HepG2 (cell line): ENCODE measurements at regions not wholly inside any gene's neighbourhood (a gene's known extent, or its start where the extent isn't known, plus 50 kb on each side); places are given as distances from the start of the nearest gene placed in this dataset.

Source experiments
- ATAC-seq: fragments of 200-7000 bp; cut with Tn5 transposase; 3 replicates; pipeline ENCODE4 v1.9.1; 2020; ENCODE audit warnings: mild to moderate bottlenecking, moderate library complexity
- BruUV-seq: library from RNA; stranded (reverse); fragments of 400-500 nt; replicated peaks from 2 replicates; lab custom pipeline; 2021; lab: Mats Ljungman, UMichigan
- CTCF ChIA-PET: fragments of 300-600 bp; formaldehyde crosslinking; extraction: SDS; loops from one replicate; lab custom pipeline; 2021; ENCODE audit warnings: low total read pairs, inconsistent platforms, low intra/inter-chr PET ratio; lab: Yijun Ruan, JAX
- POLR2A ChIA-PET: fragments of 350-600 bp; sonication (Branson Sonifier 250); formaldehyde crosslinking; loops from one replicate; lab custom pipeline; 2020; ENCODE audit warnings: antibody characterized with exemption, inconsistent platforms; lab: Yijun Ruan, JAX
- DNase-seq: peaks from one replicate; pipeline ENCODE4 v3.0.0-alpha.2; 2015; ENCODE audit warnings: low spot score
- FAIRE-seq: peaks from 3 replicates; lab custom pipeline; 2011; peaks lifted over from hg19 to GRCh38; lab: Jason Lieb, UNC
- H2AFZ ChIP-seq: one replicate; pipeline ENCODE4 v1.6.1; 2011; ENCODE audit warnings: low read length, inconsistent platforms
- H3K27ac ChIP-seq: fragments of 300-600 bp; 3 replicates; pipeline ENCODE4 v1.8.0; 2011; ENCODE audit warnings: mixed run types, mild to moderate bottlenecking, mixed read lengths, low read length, inconsistent platforms; ENCODE audit not compliant: insufficient read depth; ENCODE audit errors: extremely low read length
- H3K27me3 ChIP-seq, 2 experiments: fragments of 200-600 bp in 1 of 2; 2 replicates in 1 of 2; 3 replicates in 1 of 2; pipeline versions ENCODE4 v1.6.0 to v1.8.0; 2011; ENCODE audit warnings: low read length in 2 of 2, mild to moderate bottlenecking in 2 of 2, moderate library complexity in 2 of 2, inconsistent platforms in 1 of 2; ENCODE audit not compliant: insufficient read depth in 2 of 2, control insufficient read depth in 1 of 2
- H3K36me3 ChIP-seq, 2 experiments: fragments of 200-600 bp in 1 of 2; replicated peaks in 1 of 2; 2 replicates in 1 of 2; 3 replicates in 1 of 2; pipeline versions ENCODE4 v1.5.1 to v1.8.0; 2011; ENCODE audit warnings: low read length in 2 of 2, inconsistent platforms in 1 of 2; ENCODE audit not compliant: insufficient read depth in 2 of 2, control insufficient read depth in 1 of 2
- H3K4me1 ChIP-seq: 2 replicates; pipeline ENCODE4 v1.5.1; 2012; ENCODE audit warnings: low read length, inconsistent platforms; ENCODE audit not compliant: insufficient read depth
- H3K4me2 ChIP-seq: 2 replicates; pipeline ENCODE4 v1.6.0; 2011; ENCODE audit warnings: low read depth, low read length, inconsistent platforms
- H3K4me3 ChIP-seq, 3 experiments: fragments of 200-600 bp in 1 of 3; sonication (generic), shearing (Covaris generic) in 1 of 3; replicated peaks in 1 of 3; 2 replicates each; pipeline ENCODE4 v1.5.1; 2011 to 2016; ENCODE audit warnings: low read length in 3 of 3, inconsistent platforms in 2 of 3, low read depth in 2 of 3, mild to moderate bottlenecking in 2 of 3, control low read depth in 1 of 3, mixed read lengths in 1 of 3; ENCODE audit not compliant: insufficient read depth in 1 of 3
- H3K79me2 ChIP-seq: one replicate; pipeline ENCODE4 v1.6.1; 2011; ENCODE audit warnings: low read length, inconsistent platforms; ENCODE audit not compliant: insufficient read depth
- H3K9ac ChIP-seq: 2 replicates; pipeline ENCODE4 v1.6.0; 2011; ENCODE audit warnings: mild to moderate bottlenecking, low read depth, low read length, inconsistent platforms; ENCODE audit not compliant: insufficient read depth
- H3K9me3 ChIP-seq: 2 replicates; pipeline ENCODE4 v1.5.1; 2012; ENCODE audit warnings: mild to moderate bottlenecking, low read length
- H4K20me1 ChIP-seq: 2 replicates; pipeline ENCODE4 v1.6.0; 2011; ENCODE audit warnings: inconsistent platforms, mild to moderate bottlenecking, low read length, moderate library complexity; ENCODE audit not compliant: insufficient read depth
- DPF2 ChIP-seq: sonication (generic); formaldehyde crosslinking; IDR thresholded peaks from 2 replicates; pipeline ENCODE4 v1.4.0; 2020; ENCODE audit warnings: mild to moderate bottlenecking, low read depth, missing genetic modification reagents, borderline replicate concordance
- ETV6 ChIP-seq: sonication (generic); formaldehyde crosslinking; conservative IDR thresholded peaks from 2 replicates; pipeline ENCODE4 v1.4.0; 2020; ENCODE audit warnings: missing genetic modification reagents
- PAWR ChIP-seq: sonication (generic); formaldehyde crosslinking; IDR thresholded peaks from 2 replicates; pipeline ENCODE4 v1.4.0; 2020; ENCODE audit warnings: missing genetic modification reagents, mild to moderate bottlenecking, borderline replicate concordance
- RELA ChIP-seq: sonication (generic); formaldehyde crosslinking; IDR thresholded peaks from 2 replicates; pipeline ENCODE4 v1.4.0; 2020; ENCODE audit warnings: missing genetic modification reagents
- ZNF3 ChIP-seq: IDR thresholded peaks from 2 replicates; pipeline ENCODE4 v1.7.0; 2017; ENCODE audit warnings: inconsistent platforms
- WGBS: methylation state at CpG from one replicate; pipeline ENCODE4 v1.1.6; 2017; ENCODE audit warnings: low lambda C conversion rate; 5-methylcytosine and 5-hydroxymethylcytosine counted together
- in situ Hi-C: cut with HindIII; loops from 2 replicates; pipeline ENCODE4 v1.10.0; 2017; ENCODE audit warnings: low pct_unique_long_range_greater_than_20kb; ENCODE audit not compliant: extremely low pct_ligation_motif_present
- intact Hi-C: fragments of 100-400 bp; cut with micrococcal nuclease; formaldehyde crosslinking; loops from one replicate; pipeline ENCODE4 v1.10.0; 2022; ENCODE audit not compliant: unreplicated experiment
- TF ChIP-seq, protein P1 (sequence below): sonication (generic); formaldehyde crosslinking; IDR thresholded peaks from 2 replicates; pipeline ENCODE4 v1.4.0; 2020; ENCODE audit warnings: missing genetic modification reagents, borderline replicate concordance
- TF ChIP-seq, protein P2 (sequence below): sonication (generic); formaldehyde crosslinking; IDR thresholded peaks from 2 replicates; pipeline ENCODE4 v1.4.0; 2020; ENCODE audit warnings: missing genetic modification reagents
- TF ChIP-seq, protein P3 (sequence below): sonication (generic); formaldehyde crosslinking; IDR thresholded peaks from 2 replicates; pipeline ENCODE4 v1.4.0; 2020; ENCODE audit warnings: low read depth, mild to moderate bottlenecking, missing genetic modification reagents
- TF ChIP-seq, protein P4 (sequence below): sonication (generic); formaldehyde crosslinking; IDR thresholded peaks from 2 replicates; pipeline ENCODE4 v1.5.0; 2020; ENCODE audit warnings: mild to moderate bottlenecking, missing genetic modification reagents, borderline replicate concordance
- TF ChIP-seq, protein P5 (sequence below): IDR thresholded peaks from 2 replicates; pipeline ENCODE4 v1.6.1; 2016

DNA sequence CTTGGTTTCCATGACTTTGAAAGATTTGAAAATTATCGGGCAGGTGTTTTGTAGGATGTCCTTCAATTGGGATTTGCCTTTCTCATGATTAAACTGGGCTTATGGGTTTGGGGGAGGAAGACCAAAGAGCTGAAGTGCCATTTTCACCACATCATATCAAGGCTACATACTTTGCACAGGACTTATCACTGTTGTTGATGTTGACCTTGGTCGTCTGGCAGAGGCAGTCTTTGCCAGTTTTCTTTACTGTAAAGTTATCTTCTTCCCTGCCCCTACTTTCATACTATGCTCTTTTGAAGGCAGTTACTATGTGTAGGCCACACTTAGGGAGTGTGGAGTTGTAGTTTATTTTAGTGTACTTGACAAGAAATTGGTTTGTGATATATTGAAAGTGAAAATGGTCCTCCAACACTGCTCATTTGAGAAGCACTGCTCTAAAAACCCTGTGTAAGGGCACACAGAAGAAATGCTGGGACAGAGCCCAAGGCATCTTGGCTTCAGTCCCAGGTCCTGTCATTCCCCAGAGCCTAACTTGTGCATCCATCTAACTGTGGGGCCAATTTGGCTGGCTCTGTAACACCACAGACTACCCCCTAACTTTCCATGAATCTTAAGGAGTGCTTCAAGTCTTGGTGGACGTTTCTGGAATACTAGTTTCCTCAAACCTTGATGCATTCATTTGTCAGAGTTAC lies 384.9 kb downstream of the KCNRG start:
- in situ Hi-C loops (no loop called here), intact Hi-C loops (loop anchor here (10.0 kb wide), 1 partner anchor 125 kb away; no protein-coding TSS in a partner anchor)
- H3K4me3 ChIP-seq = no peak overlapping the region
- H3K4me1 ChIP-seq = peaks cover 15% of the 10 kb centered on the region
- no peaks in the 10 kb centered on the region for H3K79me2 ChIP-seq
- H4K20me1 ChIP-seq = no peaks in the 10 kb centered on the region
- POLR2A ChIA-PET = no interaction called here
- ATAC-seq (no peak), FAIRE-seq (no peak), DNase-seq (no peak)
- BruUV-seq = no TSS peak
- TF ChIP-seq, protein P1, sequence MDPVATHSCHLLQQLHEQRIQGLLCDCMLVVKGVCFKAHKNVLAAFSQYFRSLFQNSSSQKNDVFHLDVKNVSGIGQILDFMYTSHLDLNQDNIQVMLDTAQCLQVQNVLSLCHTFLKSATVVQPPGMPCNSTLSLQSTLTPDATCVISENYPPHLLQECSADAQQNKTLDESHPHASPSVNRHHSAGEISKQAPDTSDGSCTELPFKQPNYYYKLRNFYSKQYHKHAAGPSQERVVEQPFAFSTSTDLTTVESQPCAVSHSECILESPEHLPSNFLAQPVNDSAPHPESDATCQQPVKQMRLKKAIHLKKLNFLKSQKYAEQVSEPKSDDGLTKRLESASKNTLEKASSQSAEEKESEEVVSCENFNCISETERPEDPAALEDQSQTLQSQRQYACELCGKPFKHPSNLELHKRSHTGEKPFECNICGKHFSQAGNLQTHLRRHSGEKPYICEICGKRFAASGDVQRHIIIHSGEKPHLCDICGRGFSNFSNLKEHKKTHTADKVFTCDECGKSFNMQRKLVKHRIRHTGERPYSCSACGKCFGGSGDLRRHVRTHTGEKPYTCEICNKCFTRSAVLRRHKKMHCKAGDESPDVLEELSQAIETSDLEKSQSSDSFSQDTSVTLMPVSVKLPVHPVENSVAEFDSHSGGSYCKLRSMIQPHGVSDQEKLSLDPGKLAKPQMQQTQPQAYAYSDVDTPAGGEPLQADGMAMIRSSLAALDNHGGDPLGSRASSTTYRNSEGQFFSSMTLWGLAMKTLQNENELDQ (CRISPR knock-in tag) = no peak
- TF ChIP-seq RELA = no peak
- TF ChIP-seq, protein P2, sequence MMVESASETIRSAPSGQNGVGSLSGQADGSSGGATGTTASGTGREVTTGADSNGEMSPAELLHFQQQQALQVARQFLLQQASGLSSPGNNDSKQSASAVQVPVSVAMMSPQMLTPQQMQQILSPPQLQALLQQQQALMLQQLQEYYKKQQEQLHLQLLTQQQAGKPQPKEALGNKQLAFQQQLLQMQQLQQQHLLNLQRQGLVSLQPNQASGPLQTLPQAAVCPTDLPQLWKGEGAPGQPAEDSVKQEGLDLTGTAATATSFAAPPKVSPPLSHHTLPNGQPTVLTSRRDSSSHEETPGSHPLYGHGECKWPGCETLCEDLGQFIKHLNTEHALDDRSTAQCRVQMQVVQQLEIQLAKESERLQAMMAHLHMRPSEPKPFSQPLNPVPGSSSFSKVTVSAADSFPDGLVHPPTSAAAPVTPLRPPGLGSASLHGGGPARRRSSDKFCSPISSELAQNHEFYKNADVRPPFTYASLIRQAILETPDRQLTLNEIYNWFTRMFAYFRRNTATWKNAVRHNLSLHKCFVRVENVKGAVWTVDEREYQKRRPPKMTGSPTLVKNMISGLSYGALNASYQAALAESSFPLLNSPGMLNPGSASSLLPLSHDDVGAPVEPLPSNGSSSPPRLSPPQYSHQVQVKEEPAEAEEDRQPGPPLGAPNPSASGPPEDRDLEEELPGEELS (CRISPR knock-in tag) = no peak
- no peak for TF ChIP-seq DPF2 (CRISPR knock-in tag)
- TF ChIP-seq, protein P3, sequence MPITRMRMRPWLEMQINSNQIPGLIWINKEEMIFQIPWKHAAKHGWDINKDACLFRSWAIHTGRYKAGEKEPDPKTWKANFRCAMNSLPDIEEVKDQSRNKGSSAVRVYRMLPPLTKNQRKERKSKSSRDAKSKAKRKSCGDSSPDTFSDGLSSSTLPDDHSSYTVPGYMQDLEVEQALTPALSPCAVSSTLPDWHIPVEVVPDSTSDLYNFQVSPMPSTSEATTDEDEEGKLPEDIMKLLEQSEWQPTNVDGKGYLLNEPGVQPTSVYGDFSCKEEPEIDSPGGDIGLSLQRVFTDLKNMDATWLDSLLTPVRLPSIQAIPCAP (CRISPR knock-in tag) = no peak
- no peak for TF ChIP-seq ZNF3 (CRISPR knock-in tag)
- TF ChIP-seq, protein P4, sequence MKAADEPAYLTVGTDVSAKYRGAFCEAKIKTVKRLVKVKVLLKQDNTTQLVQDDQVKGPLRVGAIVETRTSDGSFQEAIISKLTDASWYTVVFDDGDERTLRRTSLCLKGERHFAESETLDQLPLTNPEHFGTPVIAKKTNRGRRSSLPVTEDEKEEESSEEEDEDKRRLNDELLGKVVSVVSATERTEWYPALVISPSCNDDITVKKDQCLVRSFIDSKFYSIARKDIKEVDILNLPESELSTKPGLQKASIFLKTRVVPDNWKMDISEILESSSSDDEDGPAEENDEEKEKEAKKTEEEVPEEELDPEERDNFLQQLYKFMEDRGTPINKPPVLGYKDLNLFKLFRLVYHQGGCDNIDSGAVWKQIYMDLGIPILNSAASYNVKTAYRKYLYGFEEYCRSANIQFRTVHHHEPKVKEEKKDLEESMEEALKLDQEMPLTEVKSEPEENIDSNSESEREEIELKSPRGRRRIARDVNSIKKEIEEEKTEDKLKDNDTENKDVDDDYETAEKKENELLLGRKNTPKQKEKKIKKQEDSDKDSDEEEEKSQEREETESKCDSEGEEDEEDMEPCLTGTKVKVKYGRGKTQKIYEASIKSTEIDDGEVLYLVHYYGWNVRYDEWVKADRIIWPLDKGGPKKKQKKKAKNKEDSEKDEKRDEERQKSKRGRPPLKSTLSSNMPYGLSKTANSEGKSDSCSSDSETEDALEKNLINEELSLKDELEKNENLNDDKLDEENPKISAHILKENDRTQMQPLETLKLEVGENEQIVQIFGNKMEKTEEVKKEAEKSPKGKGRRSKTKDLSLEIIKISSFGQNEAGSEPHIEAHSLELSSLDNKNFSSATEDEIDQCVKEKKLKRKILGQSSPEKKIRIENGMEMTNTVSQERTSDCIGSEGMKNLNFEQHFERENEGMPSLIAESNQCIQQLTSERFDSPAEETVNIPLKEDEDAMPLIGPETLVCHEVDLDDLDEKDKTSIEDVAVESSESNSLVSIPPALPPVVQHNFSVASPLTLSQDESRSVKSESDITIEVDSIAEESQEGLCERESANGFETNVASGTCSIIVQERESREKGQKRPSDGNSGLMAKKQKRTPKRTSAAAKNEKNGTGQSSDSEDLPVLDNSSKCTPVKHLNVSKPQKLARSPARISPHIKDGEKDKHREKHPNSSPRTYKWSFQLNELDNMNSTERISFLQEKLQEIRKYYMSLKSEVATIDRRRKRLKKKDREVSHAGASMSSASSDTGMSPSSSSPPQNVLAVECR = no peak
- TF ChIP-seq, protein P5, sequence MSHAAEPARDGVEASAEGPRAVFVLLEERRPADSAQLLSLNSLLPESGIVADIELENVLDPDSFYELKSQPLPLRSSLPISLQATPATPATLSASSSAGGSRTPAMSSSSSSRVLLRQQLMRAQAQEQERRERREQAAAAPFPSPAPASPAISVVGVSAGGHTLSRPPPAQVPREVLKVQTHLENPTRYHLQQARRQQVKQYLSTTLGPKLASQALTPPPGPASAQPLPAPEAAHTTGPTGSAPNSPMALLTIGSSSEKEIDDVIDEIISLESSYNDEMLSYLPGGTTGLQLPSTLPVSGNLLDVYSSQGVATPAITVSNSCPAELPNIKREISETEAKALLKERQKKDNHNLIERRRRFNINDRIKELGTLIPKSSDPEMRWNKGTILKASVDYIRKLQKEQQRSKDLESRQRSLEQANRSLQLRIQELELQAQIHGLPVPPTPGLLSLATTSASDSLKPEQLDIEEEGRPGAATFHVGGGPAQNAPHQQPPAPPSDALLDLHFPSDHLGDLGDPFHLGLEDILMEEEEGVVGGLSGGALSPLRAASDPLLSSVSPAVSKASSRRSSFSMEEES (CRISPR knock-in tag) = no peak
- TF ChIP-seq PAWR (CRISPR knock-in tag) = no peak
- TF ChIP-seq ETV6 (CRISPR knock-in tag) = no peak
- H3K27me3 ChIP-seq = no peaks in the 10 kb centered on the region
- no peak overlapping the region for H3K27ac ChIP-seq
- CTCF ChIA-PET = no interaction called here
- H2AFZ ChIP-seq = no peak overlapping the region
- H3K9ac ChIP-seq = no peak overlapping the region
- WGBS = 86% methylated on average over 3 of the region's 3 CpGs
- peaks cover 3 to 14% of the 10 kb centered on the region in 2 experiments; a peak in 2 of 5 replicates for H3K36me3 ChIP-seq
- no peak overlapping the region for H3K4me2 ChIP-seq
- H3K9me3 ChIP-seq = no peaks in the 10 kb centered on the region
